Stimulated activated CD8-positive, alpha-beta memory T cell treated with anti-CD3 and anti-CD28 coated beads, Interleukin-7, amount 100 ng/mL, for 4 hours (primary cell): ENCODE measurements at regions not wholly inside any gene's neighbourhood (a gene's known extent, or its start where the extent isn't known, plus 50 kb on each side); places are given as distances from the start of the nearest gene placed in this dataset.
A peak's percentile ranks its signal among the peaks of the same experiment; 100 is the strongest.
"Not testable (repeated sequence)": the region's sequence is repeated elsewhere in the genome, so short reads cannot be mapped to it uniquely, and the experiment has no call there.

Experiments
- DNase-seq, 2 donors: peaks; one replicate each; pipeline ENCODE4 v3.0.0-alpha.2; 2020; ENCODE audit warnings: low read depth in 2 of 2

GRCh38 chr1:228611707-228612106, 123.6 kb upstream of the RHOU start:
- DNase-seq = not testable (repeated sequence)

GRCh38 chr1:228622002-228622716, 113.1 kb upstream of the RHOU start:
- not testable (repeated sequence) for DNase-seq

DNA sequence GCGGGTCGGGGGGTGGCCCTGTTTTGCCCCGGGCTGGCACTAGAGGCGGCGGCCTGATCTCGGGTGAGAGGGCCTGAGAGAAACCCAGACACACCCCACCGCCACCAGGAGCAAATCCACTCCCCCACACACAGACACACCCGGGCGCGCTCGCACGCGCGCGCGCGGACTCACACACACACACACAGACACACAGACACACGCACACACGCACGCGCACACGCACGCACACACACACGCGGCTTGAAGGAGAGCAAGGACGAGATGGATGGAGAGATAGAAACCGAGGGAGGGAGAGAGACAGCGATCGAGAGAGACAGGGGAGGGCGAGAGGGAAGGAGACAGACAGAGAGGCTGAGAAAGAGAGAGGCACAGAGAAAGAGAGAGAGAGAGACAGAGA, 108.8 kb upstream of the RHOU start:
- not testable (repeated sequence) for DNase-seq

DNA sequence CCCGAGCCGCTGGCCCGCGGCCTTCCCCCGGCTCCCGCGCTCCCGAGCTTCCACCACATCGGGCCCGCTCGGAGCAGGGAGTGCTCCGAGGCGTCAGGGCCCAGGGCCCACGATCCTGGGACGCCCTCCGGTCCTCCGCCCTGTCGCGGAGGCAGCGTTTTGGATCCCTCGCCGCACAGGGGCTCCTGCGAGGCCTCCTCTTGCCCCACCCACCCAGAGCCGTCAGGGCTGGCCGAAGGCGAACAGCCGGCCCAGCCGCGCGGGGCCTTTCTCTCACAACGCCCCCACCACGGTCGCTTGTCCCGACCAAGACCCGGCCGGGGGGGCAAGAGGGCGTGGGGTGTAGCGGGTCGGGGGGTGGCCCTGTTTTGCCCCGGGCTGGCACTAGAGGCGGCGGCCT, 102.4 kb upstream of the RHOU start:
- DNase-seq = not testable (repeated sequence)

DNA sequence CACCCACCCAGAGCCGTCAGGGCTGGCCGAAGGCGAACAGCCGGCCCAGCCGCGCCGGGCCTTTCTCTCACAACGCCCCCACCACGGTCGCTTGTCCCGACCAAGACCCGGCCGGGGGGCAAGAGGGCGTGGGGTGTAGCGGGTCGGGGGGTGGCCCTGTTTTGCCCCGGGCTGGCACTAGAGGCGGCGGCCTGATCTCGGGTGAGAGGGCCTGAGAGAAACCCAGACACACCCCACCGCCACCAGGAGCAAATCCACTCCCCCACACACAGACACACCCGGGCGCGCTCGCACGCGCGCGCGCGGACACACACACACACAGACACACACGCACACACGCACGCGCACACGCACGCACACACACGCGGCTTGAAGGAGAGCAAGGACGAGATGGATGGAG, 100.0 kb upstream of the RHOU start:
- DNase-seq = peak in 1 of 2 donors; percentile 53

DNA sequence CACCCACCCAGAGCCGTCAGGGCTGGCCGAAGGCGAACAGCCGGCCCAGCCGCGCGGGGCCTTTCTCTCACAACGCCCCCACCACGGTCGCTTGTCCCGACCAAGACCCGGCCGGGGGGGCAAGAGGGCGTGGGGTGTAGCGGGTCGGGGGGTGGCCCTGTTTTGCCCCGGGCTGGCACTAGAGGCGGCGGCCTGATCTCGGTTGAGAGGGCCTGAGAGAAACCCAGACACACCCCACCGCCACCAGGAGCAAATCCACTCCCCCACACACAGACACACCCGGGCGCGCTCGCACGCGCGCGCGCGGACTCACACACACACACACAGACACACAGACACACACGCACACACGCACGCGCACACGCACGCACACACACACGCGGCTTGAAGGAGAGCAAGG, 97.8 kb upstream of the RHOU start:
- peak in 1 of 2 donors; percentile 9 for DNase-seq

GRCh38 chr1:228646717-228647522, 88.4 kb upstream of the RHOU start:
- peak in 1 of 2 donors; percentile 27 for DNase-seq

- DNase-seq = peak in 1 of 2 donors; percentile 1
Observed at GRCh38 chr1:228647523-228648444, 87.5 kb upstream of the RHOU start.

- DNase-seq = no peak
Observed at GRCh38 chr1:228648647-228649383, 86.5 kb upstream of the RHOU start.

- DNase-seq = no peak
Observed at GRCh38 chr1:228650141-228650540, 85.1 kb upstream of the RHOU start.

DNA sequence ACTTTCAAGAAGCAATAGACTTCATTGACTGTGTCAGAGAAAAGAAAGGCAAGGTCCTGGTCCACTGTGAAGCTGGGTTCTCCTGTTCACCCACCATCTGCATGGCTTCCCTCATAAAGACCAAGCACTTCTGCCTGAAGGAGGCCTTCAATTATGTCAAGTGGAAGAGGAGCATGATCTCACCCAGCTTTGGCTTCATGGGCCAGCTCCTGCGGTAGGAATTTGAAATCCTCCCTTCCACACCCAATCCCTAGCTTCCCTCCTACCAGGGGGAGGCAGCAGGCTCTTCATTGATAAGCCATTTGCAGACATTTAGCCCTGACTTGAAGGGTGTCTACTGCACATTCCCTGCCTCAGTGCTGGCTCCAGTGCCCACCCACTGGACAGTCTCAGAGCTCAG, 84.3 kb upstream of the RHOU start:
- DNase-seq = no peak

DNA sequence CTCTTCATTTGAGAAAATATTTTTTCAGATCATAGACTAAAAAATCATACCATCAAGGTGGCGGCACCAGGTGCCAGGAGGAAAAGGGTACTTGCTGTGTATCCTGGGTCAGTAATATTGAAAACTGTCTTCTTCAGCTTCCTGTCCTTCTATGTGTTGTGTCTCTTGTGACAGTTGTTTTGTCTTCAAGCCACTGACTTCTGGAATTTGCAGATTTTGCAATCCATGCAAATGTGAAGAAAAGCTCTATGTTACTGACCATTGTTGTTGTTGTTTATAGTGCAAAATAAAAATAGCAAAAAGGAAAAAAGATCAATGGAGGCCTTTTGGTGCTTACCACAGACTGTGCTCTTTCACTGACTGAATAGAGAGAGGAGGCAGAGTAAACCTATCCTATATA, 83.2 kb upstream of the RHOU start:
- DNase-seq = no peak

DNA sequence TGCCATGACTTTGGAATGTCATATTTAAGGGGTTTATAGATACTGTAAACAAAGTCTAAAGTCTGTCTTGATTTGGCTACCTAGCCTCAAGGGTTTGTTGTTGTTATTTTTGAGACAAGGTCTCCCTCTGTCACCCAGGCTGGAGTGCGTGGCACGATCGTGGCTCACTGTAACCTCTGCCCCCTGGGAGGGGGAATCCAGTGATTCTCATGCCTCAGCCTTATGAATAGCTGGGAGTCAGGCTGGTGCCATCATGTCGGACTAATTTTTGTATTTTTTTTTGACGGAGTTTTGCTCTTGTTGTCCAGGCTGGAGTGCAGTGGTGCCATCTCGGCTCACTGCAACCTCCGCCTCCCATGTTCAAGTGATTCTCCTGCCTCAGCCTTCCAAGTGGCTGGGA, 82.2 kb upstream of the RHOU start:
- not testable (repeated sequence) for DNase-seq

- no peak for DNase-seq
Observed at GRCh38 chr1:228653748-228654147, 81.5 kb upstream of the RHOU start.

DNA sequence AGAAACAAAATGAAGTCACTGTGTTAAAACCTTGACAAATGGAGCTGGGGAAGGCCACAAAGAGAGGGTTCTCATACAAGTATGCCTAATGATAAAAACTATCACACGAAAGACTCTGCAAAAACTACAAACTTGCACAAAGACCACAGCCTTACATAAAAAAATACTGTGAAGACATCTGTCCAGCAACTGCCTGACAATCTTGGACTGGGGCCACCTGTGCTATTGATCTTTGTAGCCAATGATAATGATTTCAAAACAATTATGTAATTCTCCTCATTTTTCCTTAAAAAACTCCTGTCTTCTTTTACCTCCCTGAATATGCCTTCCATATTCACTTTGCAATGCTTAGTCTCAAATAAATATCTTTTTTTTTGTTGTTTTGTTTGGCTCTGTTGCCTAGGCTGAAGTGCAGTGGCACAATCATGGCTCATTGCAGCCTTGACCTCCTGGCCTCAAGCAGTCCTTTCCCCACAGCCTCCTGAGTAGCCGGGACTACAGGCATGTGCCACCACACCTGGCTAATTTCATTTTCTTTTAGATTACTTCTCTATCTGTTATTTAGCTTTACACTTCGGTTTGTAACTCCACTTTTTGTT, 79.4 kb upstream of the RHOU start:
- no peak for DNase-seq

- not testable (repeated sequence) for DNase-seq
Observed at GRCh38 chr1:228662007-228662689, 73.1 kb upstream of the RHOU start.

DNA sequence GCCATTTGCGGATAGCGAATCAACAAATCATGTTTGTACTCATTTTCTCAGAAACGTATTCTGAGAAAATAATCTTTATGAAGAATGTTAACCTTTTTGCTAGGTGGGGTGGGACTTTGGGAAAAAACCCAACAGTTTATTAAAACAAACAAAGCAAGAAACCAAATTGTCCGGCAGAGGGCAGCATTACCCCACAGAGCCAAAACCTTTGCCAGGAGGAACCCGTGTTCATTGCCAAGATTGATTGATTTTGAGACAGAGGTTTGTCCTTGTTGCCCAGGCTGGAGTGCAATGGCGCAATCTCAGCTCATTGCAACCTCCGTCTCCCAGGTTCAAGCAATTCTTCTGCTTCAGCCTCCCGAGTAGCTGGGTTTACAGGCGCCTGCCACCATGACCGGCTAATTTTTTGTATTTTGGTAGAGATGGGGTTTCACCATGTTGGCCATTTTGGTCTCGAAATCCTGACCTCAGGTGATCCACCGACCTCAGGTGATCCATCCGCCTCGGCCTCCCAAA, 70.8 kb upstream of the RHOU start:
- DNase-seq = peak; percentile 43 to 62

- DNase-seq = no peak
Observed at GRCh38 chr1:228666686-228667623, 68.3 kb upstream of the RHOU start.
